Activated naive CD8-positive, alpha-beta T cell treated with anti-CD3 and anti-CD28 coated beads, Interleukin-2, amount 10 ng/mL, durations not matched to agents 7 days and 5 days (primary cell): ENCODE measurements at regions not wholly inside any gene's neighbourhood (a gene's known extent, or its start where the extent isn't known, plus 50 kb on each side); places are given as distances from the start of the nearest gene placed in this dataset.
"Not testable (repeated sequence)": the region's sequence is repeated elsewhere in the genome, so short reads cannot be mapped to it uniquely, and the experiment has no call there.

Source experiments
- ATAC-seq: fragments of 150-1000 bp; cut with Tn5 transposase; one replicate; pipeline ENCODE4 v1.10.0; 2021; ENCODE audit warnings: low read depth, moderate library complexity
- POLR2A ChIA-PET: fragments of 350-600 bp; sonication (Branson Sonifier 250); formaldehyde crosslinking; loops from one replicate; lab custom pipeline; 2021; ENCODE audit warnings: antibody characterized with exemption; lab: Charles Lee
- DNase-seq: peaks from one replicate; pipeline ENCODE4 v3.0.0; 2021
- H3K27ac Mint-ChIP-seq: one replicate; pipeline ENCODE4 v1.8.0; 2022; ENCODE audit warnings: mild to moderate bottlenecking, mixed read lengths
- H3K27me3 Mint-ChIP-seq: one replicate; pipeline ENCODE4 v1.8.0; 2022; ENCODE audit warnings: mild to moderate bottlenecking, moderate library complexity, mixed read lengths
- H3K36me3 Mint-ChIP-seq: one replicate; pipeline ENCODE4 v1.8.0; 2021; ENCODE audit warnings: mild to moderate bottlenecking, mixed read lengths
- H3K4me1 Mint-ChIP-seq: one replicate; pipeline ENCODE4 v1.8.0; 2021; ENCODE audit warnings: mixed read lengths
- H3K4me3 Mint-ChIP-seq: one replicate; pipeline ENCODE4 v1.8.0; 2022; ENCODE audit warnings: mild to moderate bottlenecking, moderate library complexity, mixed read lengths
- H3K9me3 Mint-ChIP-seq: one replicate; pipeline ENCODE4 v1.8.0; 2021; ENCODE audit warnings: mixed read lengths

- ATAC-seq (no peak), DNase-seq (no peak)
- H3K4me1 Mint-ChIP-seq, result no peaks in the 10 kb centered on the region
- no peaks in the 10 kb centered on the region for H3K9me3 Mint-ChIP-seq
- no peak overlapping the region for H3K27ac Mint-ChIP-seq
- no peak overlapping the region for H3K4me3 Mint-ChIP-seq
- H3K27me3 Mint-ChIP-seq, result no peaks in the 10 kb centered on the region
- POLR2A ChIA-PET, result no interaction called here
- no peaks in the 10 kb centered on the region for H3K36me3 Mint-ChIP-seq
Observed at GRCh38 chr3:4208556-4208955, 94.6 kb upstream of the SETMAR start.

GRCh38 chr3:4211610-4212009, 91.6 kb upstream of the SETMAR start:
- DNase-seq (no peak), ATAC-seq (no peak)
- peaks cover 3% of the 10 kb centered on the region for H3K36me3 Mint-ChIP-seq
- no peaks in the 10 kb centered on the region for H3K4me1 Mint-ChIP-seq
- no peak overlapping the region for H3K4me3 Mint-ChIP-seq
- POLR2A ChIA-PET, result no interaction called here
- H3K9me3 Mint-ChIP-seq, result peaks cover 5% of the 10 kb centered on the region
- no peak overlapping the region for H3K27ac Mint-ChIP-seq
- H3K27me3 Mint-ChIP-seq, result no peaks in the 10 kb centered on the region

- ATAC-seq, POLR2A ChIA-PET: not testable (repeated sequence)
Observed at GRCh38 chr3:4213420-4213819, 89.7 kb upstream of the SETMAR start.

GRCh38 chr3:4216974-4217373, 86.2 kb upstream of the SETMAR start:
- DNase-seq, H3K36me3 Mint-ChIP-seq, ATAC-seq, H3K27ac Mint-ChIP-seq, H3K27me3 Mint-ChIP-seq, POLR2A ChIA-PET, H3K9me3 Mint-ChIP-seq, H3K4me1 Mint-ChIP-seq, H3K4me3 Mint-ChIP-seq: not testable (repeated sequence)

More at GRCh38 chr3:4213420-4213819, 89.7 kb upstream of the SETMAR start:
- H3K27me3 Mint-ChIP-seq, H3K9me3 Mint-ChIP-seq, DNase-seq, H3K36me3 Mint-ChIP-seq, H3K4me3 Mint-ChIP-seq, H3K27ac Mint-ChIP-seq, H3K4me1 Mint-ChIP-seq: not testable (repeated sequence)

- POLR2A ChIA-PET, result no interaction called here
- H3K9me3 Mint-ChIP-seq, result peaks cover 5% of the 10 kb centered on the region
- no peaks in the 10 kb centered on the region for H3K27me3 Mint-ChIP-seq
- no peak for ATAC-seq
- H3K4me3 Mint-ChIP-seq, result no peak overlapping the region
- H3K4me1 Mint-ChIP-seq, result no peaks in the 10 kb centered on the region
- H3K27ac Mint-ChIP-seq, result no peak overlapping the region
- peaks cover 3% of the 10 kb centered on the region for H3K36me3 Mint-ChIP-seq
- DNase-seq, result no peak
Observed at GRCh38 chr3:4218456-4219226, 84.5 kb upstream of the SETMAR start.

- POLR2A ChIA-PET, result no interaction called here
- DNase-seq (no peak), ATAC-seq (no peak)
- H3K27me3 Mint-ChIP-seq, result no peaks in the 10 kb centered on the region
- H3K4me1 Mint-ChIP-seq, result no peaks in the 10 kb centered on the region
- peaks cover 4% of the 10 kb centered on the region for H3K9me3 Mint-ChIP-seq
- peaks cover 3% of the 10 kb centered on the region for H3K36me3 Mint-ChIP-seq
- no peak overlapping the region for H3K27ac Mint-ChIP-seq
- no peak overlapping the region for H3K4me3 Mint-ChIP-seq
Observed at GRCh38 chr3:4219227-4219568, 84.0 kb upstream of the SETMAR start.

GRCh38 chr3:4220065-4220464, 83.1 kb upstream of the SETMAR start:
- no peaks in the 10 kb centered on the region for H3K4me1 Mint-ChIP-seq
- H3K27me3 Mint-ChIP-seq, result no peaks in the 10 kb centered on the region
- ATAC-seq, result no peak

GRCh38 chr3:4222574-4223175, 80.5 kb upstream of the SETMAR start:
- H3K36me3 Mint-ChIP-seq, result no peaks in the 10 kb centered on the region
- H3K9me3 Mint-ChIP-seq, result no peaks in the 10 kb centered on the region
- H3K4me3 Mint-ChIP-seq, result no peak overlapping the region
- no peaks in the 10 kb centered on the region for H3K4me1 Mint-ChIP-seq
- DNase-seq (no peak), ATAC-seq (no peak)
- no peak overlapping the region for H3K27ac Mint-ChIP-seq
- POLR2A ChIA-PET, result no interaction called here
- no peaks in the 10 kb centered on the region for H3K27me3 Mint-ChIP-seq

More at GRCh38 chr3:4220065-4220464, 83.1 kb upstream of the SETMAR start:
- no peak overlapping the region for H3K27ac Mint-ChIP-seq
- H3K36me3 Mint-ChIP-seq, result peaks cover 3% of the 10 kb centered on the region
- H3K4me3 Mint-ChIP-seq, result no peak overlapping the region
- peaks cover 4% of the 10 kb centered on the region for H3K9me3 Mint-ChIP-seq
- DNase-seq, result no peak
- POLR2A ChIA-PET, result no interaction called here

- Mint-ChIP-seq H3K9me3 (no peaks in the 10 kb centered on the region), H3K4me3 (no peak overlapping the region), H3K27me3 (no peaks in the 10 kb centered on the region), H3K36me3 (no peaks in the 10 kb centered on the region), H3K27ac (no peak overlapping the region), H3K4me1 (no peaks in the 10 kb centered on the region)
- ATAC-seq (no peak), DNase-seq (no peak)
- POLR2A ChIA-PET, result no interaction called here
Observed at GRCh38 chr3:4223777-4224176, 79.4 kb upstream of the SETMAR start.

GRCh38 chr3:4224331-4224730, 78.8 kb upstream of the SETMAR start:
- no peaks in the 10 kb centered on the region for H3K9me3 Mint-ChIP-seq
- H3K27ac Mint-ChIP-seq, result no peak overlapping the region
- H3K4me3 Mint-ChIP-seq, result no peak overlapping the region
- no peaks in the 10 kb centered on the region for H3K27me3 Mint-ChIP-seq
- ATAC-seq, result no peak
- no peak for DNase-seq
- H3K4me1 Mint-ChIP-seq, result no peaks in the 10 kb centered on the region
- H3K36me3 Mint-ChIP-seq, result no peaks in the 10 kb centered on the region
- POLR2A ChIA-PET, result no interaction called here

GRCh38 chr3:4225005-4225471, 78.1 kb upstream of the SETMAR start:
- Mint-ChIP-seq H3K4me1 (no peaks in the 10 kb centered on the region), H3K36me3 (no peaks in the 10 kb centered on the region), H3K9me3 (no peaks in the 10 kb centered on the region), H3K27ac (no peak overlapping the region), H3K27me3 (no peaks in the 10 kb centered on the region), H3K4me3 (no peak overlapping the region)
- ATAC-seq, result no peak
- POLR2A ChIA-PET, result no interaction called here
- no peak for DNase-seq

- H3K27me3 Mint-ChIP-seq, result no peaks in the 10 kb centered on the region
- DNase-seq, result no peak
- no peak overlapping the region for H3K4me3 Mint-ChIP-seq
- no peaks in the 10 kb centered on the region for H3K4me1 Mint-ChIP-seq
- no peak overlapping the region for H3K27ac Mint-ChIP-seq
- no peaks in the 10 kb centered on the region for H3K36me3 Mint-ChIP-seq
- no peak for ATAC-seq
- POLR2A ChIA-PET, result no interaction called here
- no peaks in the 10 kb centered on the region for H3K9me3 Mint-ChIP-seq
Observed at GRCh38 chr3:4228295-4228694, 74.9 kb upstream of the SETMAR start.

GRCh38 chr3:4231041-4231440, 72.1 kb upstream of the SETMAR start:
- POLR2A ChIA-PET, result no interaction called here
- no peaks in the 10 kb centered on the region for H3K9me3 Mint-ChIP-seq
- no peaks in the 10 kb centered on the region for H3K27me3 Mint-ChIP-seq
- no peaks in the 10 kb centered on the region for H3K36me3 Mint-ChIP-seq
- ATAC-seq, result no peak
- DNase-seq, result no peak
- H3K27ac Mint-ChIP-seq, result no peak overlapping the region
- H3K4me3 Mint-ChIP-seq, result no peak overlapping the region
- peaks cover 2% of the 10 kb centered on the region for H3K4me1 Mint-ChIP-seq

- Mint-ChIP-seq H3K27me3 (no peaks in the 10 kb centered on the region), H3K4me3 (no peak overlapping the region), H3K27ac (no peak overlapping the region), H3K9me3 (no peaks in the 10 kb centered on the region), H3K36me3 (no peaks in the 10 kb centered on the region), H3K4me1 (peaks cover 2% of the 10 kb centered on the region)
- ATAC-seq, result no peak
- DNase-seq, result no peak
- POLR2A ChIA-PET, result no interaction called here
Observed at GRCh38 chr3:4232798-4233197, 70.4 kb upstream of the SETMAR start.
